HG03558 (cell line): ENCODE measurements at regions not wholly inside any gene's neighbourhood (a gene's known extent, or its start where the extent isn't known, plus 50 kb on each side); places are given as distances from the start of the nearest gene placed in this dataset.

Experiments
- ATAC-seq: cut with Tn5 transposase; IDR thresholded peaks from one replicate; pipeline ENCODE4 v1.9.1; 2021; ENCODE audit warnings: moderate number of reproducible peaks; ENCODE audit not compliant: unreplicated experiment; ENCODE audit errors: extremely low read depth

DNA sequence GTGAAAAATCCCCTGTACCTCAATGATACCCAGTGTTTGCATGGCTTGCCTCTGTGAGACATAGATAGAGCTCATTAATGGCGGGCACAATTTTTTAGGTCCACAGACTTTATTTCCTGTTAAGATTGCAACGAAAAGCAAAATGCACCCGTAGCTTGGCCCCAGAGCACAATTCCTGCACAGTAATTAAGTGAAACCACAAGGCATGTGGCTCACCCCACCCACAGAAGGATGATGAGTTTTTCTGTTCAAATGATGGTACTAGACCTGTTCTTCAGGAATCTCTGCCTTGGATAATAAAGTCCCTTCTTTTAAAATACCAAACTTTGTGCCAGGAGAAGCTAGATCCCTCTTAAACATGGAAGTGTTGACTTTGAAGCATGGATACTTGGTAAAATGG, 738.1 kb downstream of the QKI start:
- ATAC-seq: no peak

DNA sequence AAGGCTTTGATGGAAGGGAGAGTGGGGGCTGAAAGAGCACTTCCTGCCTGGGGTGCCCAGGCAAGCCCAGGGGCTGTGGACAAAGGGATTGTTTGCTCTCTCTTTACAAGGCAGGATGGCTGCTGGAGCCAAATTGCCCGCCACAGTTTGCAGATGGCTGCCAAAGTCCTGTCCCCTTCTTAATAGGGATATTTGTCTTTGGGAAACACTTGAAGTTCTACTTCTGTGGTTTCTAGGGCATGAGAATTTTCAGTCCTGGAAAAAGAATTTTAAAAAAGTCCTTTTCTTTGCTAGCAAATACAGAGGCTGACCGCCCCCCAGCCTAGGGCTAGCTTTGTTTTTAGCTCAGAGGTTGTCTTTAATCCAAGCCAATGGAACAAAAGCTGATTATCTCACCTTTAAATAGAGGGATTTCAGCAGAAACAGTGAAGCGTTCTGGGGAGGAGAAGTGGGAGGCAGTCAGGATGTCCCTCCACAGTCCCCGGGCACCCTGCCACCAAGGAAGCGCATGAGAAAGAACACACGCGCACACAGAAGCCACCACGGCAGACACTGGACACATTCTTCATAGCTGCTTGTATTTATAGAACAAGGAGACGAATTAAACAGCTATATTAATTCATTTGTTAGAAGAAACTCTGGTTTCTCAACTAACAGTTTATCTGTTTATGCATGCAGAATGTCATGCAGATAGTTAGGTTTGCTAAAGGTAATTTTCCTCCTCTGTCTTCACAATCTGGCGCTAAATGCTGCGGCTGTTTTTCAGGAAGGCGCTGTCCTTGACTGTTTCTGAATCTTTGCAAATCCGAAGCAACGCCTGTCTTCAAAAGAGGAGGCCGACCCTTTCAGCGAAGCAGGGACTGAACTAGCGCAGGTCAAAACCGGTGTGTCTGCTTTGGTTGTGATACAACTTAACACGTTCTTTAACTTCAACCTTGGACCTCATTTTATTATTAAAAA, 736.9 kb downstream of the QKI start:
- no peak for ATAC-seq

DNA sequence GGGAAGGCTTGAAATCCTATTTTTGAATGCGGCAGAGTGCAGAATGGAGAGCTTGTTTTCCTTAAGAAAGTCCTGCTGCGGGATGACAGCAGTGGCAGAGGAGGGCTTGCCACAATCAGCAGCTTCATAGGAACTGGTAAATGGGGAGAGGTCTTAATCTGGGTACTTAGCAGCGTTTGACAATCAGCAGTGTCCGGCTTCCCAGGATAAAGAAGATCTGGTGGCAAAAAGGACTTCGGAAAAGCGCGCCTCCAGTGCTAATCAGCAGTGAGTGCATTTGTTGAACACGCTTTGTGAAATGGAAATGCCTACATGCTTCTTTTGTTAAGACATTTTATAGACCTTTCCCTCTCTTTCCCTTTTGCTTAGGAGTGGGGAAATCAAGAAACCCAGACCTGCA, 735.7 kb downstream of the QKI start:
- no peak for ATAC-seq

DNA sequence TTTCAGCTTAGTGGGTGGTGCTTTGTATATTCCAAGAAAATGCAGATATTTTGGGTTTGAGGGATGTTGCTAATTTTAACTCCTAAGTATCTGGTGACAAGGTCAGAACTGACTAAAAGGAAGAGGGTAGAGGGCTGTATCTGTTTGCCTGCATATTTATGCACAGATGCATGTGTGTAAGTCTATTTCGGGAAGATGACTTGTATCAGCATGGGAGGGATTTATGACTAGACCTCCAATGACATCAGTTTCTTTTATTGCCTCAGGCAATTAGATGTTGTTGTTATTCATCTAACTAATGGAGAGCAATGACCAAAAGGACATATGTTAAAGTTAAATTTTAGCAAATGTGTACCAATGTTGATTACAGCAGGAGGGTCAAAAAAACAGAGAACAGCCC, 734.3 kb downstream of the QKI start:
- no peak for ATAC-seq

DNA sequence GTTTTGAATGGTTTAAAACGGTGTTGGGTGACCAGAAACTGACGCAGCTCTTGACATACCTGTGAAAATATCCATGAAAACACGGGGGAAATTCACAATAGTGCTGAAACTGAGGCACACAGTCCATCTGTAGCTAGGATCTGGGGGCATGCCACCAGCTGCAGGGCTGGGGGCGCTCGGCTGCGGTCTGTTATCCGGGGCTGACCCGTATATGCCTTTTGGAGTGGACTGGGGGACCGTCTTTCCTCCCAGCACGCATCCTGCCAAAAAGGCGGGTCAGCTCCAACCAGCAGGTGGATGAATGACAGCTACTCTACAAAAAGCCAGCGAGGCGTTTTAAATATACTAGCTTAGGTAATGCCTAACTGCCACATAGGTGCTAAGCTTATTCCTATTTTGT, 729.8 kb downstream of the QKI start:
- ATAC-seq: no peak

DNA sequence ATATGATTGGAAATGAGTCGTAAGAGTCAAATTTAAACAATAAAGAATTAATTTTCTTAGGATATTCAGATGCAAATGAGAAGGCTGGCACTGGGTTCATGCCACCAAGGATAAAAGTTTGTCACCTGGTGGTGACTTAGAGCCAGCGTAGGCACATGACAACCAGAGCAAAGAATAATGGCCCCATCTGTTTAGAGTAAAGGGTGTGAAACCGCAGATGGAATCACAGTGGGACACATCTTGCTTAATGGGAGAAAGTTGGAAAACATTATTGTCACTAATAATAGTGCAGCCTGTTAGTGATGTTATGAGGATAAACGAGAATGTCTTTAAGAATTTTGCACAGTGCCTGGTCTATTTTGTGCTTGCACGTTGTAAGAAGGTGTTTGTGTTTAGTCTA, 727.8 kb downstream of the QKI start:
- ATAC-seq: no peak

DNA sequence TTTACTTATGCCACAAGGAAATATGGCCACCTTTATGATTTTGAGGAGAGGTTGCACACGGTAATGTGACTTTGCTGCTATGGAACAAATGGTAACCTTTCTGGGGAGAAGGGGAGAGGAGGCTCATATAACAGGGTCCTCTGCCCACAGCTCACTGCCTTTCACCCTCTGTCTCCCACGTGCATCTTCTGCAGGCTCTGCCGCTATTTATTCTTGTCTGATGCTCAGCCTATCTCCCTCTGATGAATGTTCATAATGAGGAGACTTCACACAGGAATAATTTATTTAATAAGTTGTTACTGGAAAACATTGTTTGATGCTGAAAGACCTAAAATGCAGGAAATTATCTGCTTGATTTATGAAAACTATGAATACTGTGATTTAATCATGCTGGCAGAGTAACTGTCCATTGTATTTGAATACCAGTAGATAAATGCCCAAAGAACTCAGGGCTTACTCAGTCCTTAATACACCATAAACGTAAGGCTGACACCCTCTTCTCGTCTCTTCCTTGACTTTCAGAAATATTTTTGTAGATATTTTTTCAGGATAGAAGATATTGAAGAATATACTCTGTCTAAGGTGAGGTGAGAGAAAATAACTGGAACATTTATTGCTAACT, 721.1 kb downstream of the QKI start:
- no peak for ATAC-seq

DNA sequence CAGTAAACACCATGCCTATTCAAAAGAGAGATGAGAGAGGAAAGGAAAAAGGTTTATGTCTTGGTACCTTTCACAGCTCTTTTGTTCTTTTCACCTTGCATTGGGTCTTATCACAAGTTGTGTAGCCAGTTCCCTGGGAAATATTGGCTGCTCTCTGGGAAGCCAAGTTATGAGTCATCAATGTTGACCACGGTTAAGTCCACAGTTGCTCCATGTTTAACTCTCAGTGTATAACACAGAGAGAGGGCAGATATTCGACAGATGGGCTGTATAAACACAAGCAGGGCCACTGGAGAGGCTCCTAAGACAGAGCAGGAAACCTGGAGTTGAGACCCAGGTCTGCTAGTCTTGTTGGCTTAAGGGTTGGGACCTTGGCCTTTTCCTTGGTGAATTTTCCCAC, 718.6 kb downstream of the QKI start:
- ATAC-seq: no peak

DNA sequence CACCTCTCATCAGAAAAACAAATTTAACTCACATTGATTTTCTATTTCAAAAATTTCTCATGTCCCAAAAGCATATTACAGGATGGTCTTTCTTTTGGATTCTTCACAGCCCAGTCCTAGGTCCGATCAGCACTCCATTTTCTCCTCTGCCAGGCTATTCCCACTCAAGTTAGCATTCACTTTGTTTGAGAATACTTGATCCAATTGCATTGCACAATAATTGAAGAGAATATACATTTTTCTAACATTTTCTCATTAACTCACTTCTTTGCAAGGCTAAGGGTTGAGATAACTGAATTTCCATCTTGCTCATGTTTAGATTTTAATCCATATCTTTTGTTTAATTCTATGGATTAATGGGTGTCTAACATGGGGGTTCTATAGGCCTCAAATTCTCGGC, 716.1 kb downstream of the QKI start:
- ATAC-seq: no peak

DNA sequence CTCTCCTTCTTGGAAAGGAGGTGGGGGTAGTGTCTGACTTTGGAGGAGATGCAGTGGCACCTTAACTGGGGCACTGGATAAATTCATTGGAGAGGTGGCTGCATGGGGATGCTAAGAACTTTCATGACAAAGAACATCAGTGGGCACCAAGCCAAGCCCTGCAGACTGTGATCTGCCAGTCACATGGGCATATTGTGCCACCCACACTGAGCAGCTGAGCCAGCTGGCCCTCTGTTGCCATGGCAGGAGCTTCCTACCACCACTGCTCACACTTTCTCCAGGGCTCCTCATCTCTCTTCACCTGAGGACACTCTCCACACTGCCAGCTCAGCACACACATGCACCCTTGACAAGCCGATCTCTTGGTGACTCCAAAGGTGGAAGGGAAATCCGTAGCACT, 715.6 kb downstream of the QKI start:
- no peak for ATAC-seq

DNA sequence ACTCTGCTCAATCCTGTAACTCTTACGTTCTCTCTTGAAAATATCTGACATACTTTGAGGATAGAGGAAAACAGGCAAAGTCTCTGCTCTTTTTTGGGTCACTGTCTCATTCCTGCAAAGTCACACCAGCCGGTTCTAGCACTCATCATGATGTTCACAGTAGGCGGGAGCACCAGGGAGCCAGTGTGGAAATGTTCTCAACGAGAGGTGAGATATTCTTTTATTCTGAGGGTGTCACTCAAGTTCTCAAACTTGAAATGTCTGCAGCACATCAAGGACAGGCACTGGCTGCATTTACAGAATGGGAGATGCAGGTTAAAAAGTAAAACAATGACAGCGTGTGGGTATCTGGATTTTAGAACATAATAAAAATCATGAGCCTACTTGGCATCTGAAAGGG, 714.7 kb downstream of the QKI start:
- ATAC-seq: no peak

DNA sequence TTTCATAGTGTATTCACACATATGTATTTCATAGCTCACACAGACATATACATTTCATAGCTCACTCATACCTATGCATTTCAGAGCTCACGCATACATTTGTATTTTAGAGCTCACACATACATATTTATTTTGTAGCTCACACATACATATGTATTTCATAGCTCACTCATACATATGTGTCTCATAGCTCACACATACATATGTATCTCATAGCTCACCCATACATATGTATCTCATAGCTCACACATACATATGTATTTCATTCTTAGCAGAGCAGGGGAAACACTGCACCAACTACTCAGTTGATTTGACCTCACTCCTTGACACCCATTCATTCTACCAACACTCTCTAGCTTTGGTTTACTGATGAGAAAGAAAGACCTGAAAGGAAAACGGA, 713.6 kb downstream of the QKI start:
- no peak for ATAC-seq

DNA sequence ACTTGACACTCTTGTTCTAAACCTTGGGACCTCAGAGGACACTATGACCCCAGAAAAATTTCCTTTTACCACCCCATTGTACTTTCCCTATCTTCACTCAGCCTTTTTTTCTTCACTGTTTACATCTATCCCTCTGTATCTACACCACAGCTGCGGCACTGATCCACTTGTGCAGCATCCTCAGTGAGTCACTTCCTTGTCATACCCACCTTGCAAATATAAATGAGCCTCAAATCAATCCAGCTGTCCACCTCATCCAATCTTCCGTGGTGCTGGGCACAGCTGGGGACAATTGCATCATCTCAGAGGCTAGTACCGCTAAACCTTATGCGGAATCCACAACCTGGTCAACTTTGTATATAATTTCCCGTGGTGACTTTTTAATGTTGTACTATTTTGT, 710.5 kb downstream of the QKI start:
- ATAC-seq: no peak

DNA sequence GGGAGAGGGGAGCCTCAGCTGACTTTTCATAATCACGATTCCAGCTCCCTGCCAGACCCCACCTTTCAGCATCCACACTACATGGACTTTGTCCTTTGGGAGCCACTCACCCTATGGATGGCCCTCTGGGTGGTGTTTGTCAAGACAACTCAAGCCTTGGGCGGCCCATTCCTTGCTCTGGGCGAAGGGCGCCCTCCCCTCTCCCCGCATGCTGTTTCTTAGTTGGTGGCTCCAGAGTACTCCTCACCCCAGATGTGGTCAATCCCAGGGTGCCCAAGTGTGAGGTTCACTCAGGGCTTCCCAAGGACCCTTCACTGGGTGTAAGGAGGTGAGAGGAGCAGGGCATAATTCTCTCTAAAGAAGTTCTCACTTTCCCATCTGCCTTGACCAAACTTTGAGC, 710.0 kb downstream of the QKI start:
- no peak for ATAC-seq

DNA sequence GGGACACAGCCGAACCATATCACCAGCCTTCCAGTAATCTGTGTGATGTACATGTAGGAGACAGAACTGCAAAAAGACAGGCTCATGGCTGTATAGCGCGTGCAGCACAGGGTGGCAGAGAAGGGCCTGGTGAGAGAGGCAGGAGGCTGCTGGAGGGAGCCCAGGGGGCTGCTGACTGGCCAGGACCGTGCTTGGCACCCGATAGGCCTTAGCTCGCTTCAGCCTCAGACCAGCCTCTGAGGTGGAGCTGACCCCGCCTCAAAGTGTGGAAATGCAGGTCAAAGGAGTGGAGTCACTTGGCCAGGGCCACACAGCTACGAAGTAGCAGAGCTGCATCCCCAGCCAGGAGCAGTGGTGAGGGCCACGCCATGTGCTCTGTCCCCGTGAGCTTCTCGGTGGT, 707.6 kb downstream of the QKI start:
- no peak for ATAC-seq

DNA sequence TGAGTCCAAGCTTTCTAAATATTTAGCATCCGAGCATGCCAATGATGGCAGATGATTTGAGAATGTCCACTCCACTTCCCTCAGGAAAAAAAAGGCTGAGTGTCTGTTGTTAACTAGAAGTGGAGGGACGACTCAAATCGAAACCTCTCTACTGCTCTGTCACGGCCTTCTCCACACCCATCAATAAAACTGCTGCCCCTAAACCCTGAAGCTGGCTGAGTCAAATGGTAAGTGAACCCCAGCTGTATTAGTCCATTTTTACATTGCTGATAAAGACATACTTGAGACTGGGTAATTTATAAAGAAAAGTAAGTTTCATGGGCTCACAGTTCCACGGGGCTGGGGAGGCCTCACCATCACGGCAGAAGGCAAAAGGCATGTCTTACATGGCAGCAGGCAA, 707.0 kb downstream of the QKI start:
- ATAC-seq: no peak

DNA sequence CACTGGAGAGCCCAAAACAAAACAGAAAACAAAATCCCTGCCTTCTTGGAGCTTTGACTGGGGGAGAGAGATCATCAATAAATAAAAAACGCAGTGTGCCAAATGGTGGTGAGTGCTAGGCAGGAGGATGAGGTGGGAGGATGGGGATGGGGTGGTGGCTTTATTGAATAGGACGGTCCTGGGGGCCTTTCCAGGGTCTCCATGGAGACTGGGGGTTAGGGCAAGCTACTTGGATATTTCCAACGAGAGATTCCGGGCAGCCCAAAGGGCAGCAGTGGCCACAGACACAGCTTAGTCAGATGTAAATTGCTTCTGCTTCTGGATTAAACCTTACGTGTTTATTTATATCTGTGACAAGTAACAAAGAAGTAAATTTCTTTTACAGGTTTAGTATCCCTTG, 700.1 kb downstream of the QKI start:
- ATAC-seq: no peak

DNA sequence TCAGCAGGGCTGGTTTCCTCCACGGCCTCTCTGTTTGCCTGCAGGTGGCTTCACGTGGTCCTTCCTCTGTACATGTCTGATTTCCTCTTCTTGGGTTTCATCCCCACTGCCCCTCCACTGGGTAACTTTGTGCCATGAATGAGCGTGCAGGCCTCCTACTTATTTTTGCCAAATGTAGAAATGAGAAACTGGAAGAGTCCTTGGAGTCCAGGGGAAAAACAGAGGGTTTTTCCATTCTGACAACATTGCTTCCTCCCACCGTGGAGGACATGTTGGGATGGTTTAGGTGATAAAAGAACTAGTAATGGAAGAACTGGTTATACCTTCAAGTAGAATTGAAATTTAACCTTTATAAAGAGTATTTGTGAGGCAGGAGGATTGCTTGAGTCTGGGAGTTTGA, 699.5 kb downstream of the QKI start:
- no peak for ATAC-seq

DNA sequence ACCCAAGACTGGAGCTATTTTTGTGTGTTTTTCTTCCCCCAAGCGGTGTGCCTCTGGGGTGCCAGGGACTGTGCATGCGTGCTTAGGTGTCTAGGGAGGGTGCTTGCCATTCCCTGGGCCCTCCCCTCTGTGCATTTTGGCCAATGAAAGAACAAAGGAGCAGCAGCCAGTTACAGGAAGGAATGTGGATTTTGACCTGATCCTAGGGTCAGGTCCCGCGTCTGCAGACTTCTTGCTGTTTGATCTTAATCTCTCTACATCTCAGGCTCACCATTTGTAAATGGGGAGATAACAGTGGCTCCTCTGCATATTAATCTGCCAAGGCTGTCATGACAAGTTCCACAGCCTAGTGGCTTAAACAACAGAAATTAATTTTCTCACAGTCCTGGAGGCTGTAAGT, 699.1 kb downstream of the QKI start:
- ATAC-seq: no peak

DNA sequence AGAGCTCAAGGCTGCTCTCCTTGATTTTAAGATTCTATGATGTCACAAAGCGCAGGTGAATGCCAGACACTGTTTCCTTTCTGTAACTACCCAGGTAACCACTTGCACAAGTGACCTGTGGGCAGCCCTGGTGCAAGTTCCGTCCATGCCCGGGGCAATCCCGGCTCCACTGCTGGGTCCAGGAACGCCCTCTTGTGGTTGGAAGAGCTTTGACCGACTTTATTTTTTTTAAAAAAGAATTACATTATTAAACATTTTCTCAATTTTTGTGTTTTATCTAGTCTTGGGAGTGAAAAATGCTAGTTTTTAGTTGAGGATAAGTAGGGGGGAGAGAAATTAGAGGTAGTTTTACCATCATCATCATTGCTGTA, 695.2 kb downstream of the QKI start:
- no peak for ATAC-seq

DNA sequence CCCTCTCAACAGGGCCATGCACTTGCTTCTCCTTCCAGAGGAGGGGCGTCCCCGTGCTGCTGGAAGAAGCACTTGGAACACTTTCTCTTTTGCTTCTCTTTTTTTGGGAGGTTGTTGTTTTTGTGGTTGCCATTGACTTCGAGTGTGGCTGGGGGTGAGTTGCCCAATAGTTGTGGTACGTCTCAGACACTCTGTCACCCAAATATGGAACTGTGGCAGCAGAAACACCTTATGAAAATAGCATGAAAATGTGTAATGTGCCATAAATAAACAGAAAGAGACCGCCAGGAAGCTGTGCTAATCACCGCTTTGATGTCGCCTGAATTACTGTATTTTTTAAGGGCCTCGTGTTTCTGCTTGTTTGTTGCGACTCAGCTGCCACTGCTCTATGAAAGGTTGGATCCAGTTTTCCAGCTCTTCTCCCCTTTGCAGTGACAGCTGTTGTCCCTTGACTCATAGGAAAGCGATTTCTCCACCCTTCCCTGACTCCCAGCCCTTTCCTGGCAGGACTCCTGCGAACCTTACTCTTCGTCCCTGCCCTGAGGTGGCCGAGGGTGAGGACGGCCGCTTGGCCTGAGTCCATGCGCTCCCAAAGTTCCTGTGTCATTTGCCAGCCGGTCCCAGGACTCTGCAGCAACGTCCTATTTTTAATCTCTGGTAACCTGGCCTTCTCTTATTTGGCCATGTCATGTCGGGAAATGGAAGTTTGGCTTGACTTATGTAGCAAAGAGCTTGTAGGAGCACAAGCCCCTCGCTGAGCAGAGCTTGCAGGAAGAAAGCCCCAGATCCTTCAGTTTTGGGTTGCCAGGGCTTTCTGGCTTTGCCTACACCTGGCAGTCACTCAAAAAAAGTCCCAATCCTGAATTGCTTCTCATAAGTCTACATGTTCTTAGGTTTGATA, 694.6 kb downstream of the QKI start:
- ATAC-seq: no peak
